ENCODE measurements at regions not wholly inside any gene's neighbourhood (a gene's known extent, or its start where the extent isn't known, plus 50 kb on each side); places are given as distances from the start of the nearest gene placed in this dataset.

GRCh38 chr4:73001885-73002284 lies 67.6 kb downstream of the COX18 start:
- no peak for DNase-seq

DNA sequence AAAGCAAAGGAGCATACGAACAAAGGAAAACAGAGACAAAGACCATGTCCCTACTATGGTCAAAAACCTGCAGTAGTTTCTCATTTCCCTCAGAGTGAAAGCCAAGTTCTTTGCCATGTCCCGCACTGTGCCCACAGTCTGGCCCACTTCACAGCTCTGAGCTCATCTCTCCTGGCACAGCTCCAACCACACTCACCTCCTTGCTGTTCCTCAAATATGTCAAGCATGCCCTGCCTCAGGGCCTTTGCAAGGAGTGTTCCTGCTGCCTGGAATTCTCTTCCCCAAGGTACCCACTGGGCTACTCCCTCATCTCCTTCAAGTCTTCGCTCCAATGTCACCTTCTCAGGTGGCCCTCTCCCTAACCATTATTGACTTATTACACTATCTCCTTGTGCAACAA lies 72.1 kb downstream of the COX18 start:
- no peak for DNase-seq

DNA sequence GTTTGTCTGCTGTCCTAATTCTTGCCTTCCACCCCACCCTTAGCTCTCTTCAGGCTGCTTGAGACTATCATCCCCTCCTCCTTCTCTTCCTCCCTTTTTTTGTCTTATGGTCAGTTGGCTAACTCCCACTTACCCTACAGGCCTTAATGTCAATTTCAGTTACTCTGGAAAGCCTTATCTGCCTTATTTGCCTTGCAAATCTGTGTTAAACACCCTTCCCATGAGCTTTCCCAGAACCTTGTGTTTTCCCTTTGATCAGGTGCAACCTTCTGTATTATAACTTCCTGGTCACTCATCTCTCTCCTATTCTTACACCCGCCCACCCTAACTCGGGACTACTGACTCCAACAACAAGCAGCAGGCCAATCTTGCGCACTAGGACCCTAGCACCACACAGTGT lies 74.8 kb downstream of the COX18 start:
- no peak for DNase-seq

GRCh38 chr4:72993876-72994275 lies 75.6 kb downstream of the COX18 start:
- no peak for DNase-seq

DNA sequence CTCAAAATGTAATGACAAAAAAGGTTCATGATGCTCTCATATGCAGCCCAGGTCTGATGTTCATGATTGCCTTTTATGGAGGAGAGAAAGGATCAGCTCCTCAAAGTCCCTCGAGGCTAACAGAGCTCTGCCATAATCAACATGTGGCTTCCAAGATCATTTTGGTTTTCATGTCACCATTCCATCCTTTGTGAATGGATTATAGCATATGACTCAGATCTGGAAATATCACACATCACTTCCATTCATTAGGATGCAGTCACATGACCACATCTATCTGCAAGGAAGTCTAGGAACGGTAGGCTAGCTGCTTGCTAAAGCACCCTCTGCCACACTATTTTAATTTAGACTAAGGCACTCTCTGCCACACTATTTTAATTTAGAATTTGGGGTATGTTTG lies 77.6 kb downstream of the COX18 start:
- no peak for DNase-seq

GRCh38 chr4:72987741-72988729 lies 81.5 kb downstream of the COX18 start:
- DNase-seq, result no peak

DNA sequence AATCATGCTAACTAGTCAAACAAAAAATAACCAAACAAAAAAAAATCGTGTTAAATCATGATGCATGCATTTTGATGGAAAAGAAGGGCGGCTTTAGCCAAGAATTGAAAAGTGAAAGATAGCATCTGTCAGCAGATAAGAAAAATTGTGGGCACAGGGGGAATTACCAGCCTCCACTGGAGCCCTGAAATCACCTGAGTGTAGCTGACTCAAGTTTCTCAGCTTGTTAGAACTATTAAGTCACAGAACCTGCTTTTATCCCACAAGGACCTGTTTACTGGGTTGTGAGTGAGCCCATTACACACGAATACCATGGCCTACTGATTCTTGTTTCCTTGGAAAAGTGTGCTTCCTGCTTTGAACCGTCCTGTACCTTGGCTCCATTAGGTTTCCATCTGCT lies 85.2 kb downstream of the COX18 start:
- no peak for DNase-seq

GRCh38 chr4:72983709-72984108 lies 85.8 kb downstream of the COX18 start:
- no peak for DNase-seq

- DNase-seq, result no peak
These were observed 91.5 kb downstream of the COX18 start for GRCh38 chr4:72977936-72978485.

- no peak for DNase-seq
These were observed 94.1 kb downstream of the COX18 start for GRCh38 chr4:72975488-72975784.

- peak; percentile 6 to 11 for DNase-seq
These were observed 94.6 kb downstream of the COX18 start for GRCh38 chr4:72974694-72975487.

DNA sequence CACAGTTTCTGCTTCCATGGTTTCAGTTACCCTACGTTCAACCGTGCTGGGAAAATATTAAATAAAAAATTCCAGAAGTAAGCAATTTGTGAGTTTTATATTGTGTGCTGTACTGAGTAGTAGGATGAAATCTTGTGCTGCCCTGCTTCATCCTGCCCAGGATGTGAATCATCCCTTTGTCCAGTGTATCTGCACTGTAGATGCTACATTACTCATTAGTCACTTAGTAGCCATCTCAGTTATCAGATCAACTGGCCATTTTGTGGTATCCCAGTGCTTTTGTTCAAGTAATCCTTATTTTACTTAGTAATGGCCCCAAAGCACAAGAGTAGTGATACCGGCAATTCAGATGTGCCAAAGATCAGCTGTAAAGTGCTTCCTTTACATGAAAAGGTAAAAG lies 97.9 kb downstream of the COX18 start:
- DNase-seq, result no peak

GRCh38 chr4:72970756-72971155 lies 98.8 kb downstream of the COX18 start:
- no peak for DNase-seq

GRCh38 chr4:72969976-72970375 lies 99.5 kb downstream of the COX18 start:
- DNase-seq, result peak; percentile 25 to 36

GRCh38 chr4:72966652-72967051 lies 102.9 kb downstream of the COX18 start:
- DNase-seq, result no peak

DNA sequence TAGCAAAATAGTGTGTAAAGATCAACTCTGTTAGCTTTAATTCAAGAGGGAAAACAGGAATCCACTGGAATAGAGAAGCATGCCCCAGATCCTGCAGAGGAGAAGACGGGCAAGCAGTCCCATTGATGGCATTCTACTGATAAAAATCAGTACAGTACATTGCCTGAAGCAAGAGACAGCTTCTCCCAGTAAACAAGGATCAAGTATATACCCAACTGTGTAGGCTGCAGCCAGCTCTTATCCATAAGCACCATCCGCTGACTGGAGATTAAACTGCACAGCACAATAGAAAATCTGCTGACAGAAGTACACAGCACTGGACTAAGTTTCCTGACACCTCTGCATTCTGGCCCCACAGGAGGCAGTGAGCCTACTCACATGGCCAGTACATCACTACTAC lies 110.1 kb downstream of the COX18 start:
- DNase-seq, result no peak

DNA sequence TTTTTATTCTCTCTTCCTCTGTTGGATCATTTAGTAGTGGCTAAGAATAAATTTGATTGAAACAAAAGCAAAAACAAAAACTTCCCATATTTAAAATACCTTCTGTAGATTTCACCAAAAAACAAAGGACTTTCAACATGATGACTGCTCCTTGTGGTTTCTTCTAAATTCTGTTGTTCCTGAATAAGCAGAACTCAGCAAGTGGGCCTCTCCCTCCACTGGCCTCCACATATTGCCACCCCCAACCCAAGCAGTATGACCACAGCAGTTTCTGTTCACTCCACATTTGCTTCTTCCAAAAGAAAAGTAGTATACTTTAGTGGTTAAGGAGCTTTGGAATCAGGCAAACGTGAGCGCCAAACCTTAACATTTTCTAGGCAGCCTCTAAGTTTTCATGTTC lies 114.7 kb downstream of the COX18 start:
- DNase-seq, result no peak

- no peak for DNase-seq
These were observed 115.9 kb downstream of the COX18 start for GRCh38 chr4:72953571-72953970.

GRCh38 chr4:72951628-72952027 lies 117.9 kb downstream of the COX18 start:
- DNase-seq, result no peak

- no peak for DNase-seq
These were observed 118.4 kb downstream of the COX18 start for GRCh38 chr4:72951147-72951546.

GRCh38 chr4:72948080-72948479 lies 121.4 kb downstream of the COX18 start:
- DNase-seq, result no peak

GRCh38 chr4:72945719-72946336 lies 123.7 kb downstream of the COX18 start:
- DNase-seq, result no peak

Measured in right lung (tissue), 2 donors.